ENCODE measurements at regions not wholly inside any gene's neighbourhood (a gene's known extent, or its start where the extent isn't known, plus 50 kb on each side); places are given as distances from the start of the nearest gene placed in this dataset.

DNA sequence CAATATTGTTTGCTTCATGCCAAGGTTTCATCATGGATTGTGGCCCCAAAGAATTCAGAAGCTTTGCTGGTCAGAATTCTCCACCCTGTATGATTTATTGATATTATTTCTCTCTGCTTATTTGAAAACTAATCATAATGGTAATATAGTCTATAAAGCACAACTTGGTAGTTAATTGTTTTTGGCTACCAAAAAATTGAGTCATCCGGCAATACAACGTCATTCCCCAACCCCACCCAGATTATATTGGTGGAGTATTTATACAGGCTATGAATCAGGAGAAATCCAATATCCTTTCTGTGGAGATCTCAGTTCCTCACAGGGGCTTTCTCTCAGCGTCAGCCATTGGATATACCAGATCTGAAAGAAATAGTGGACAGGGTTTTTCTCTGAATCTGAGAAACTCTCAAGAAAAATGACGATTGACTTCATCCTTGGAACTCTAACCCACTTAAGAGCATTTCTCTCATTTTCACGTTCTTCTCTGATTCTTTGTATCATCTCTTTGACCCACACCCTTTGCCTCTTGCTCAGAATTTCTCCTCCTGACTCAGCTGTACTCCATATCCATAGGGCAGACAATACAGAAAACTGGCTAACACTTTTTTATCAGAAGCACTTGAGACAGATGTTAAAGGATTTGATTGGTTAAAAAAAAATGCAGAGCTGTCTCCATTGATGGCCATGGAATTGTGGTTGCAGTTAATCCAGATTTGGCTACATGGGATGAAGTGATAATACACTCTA lies 1055.8 kb upstream of the CADM2 start:
- FAIRE-seq, result no peak

DNA sequence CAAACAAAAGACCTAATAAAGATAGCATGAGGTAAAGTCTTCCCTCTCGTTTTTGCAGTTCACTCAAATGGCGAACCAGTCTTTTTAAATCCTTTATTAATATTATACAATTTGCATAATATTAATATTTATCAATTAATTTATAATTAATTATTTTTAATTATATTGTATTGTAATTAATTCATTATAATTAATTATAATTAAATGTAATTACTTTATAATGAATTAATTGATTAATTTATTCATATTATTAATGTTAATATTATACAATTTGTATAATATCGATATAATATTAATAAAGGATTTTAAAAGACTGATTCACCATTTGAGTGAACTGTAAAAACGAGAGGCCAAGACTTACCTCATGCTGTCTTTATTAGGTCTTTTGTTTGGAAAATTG lies 1045.4 kb upstream of the CADM2 start:
- no peak for FAIRE-seq

DNA sequence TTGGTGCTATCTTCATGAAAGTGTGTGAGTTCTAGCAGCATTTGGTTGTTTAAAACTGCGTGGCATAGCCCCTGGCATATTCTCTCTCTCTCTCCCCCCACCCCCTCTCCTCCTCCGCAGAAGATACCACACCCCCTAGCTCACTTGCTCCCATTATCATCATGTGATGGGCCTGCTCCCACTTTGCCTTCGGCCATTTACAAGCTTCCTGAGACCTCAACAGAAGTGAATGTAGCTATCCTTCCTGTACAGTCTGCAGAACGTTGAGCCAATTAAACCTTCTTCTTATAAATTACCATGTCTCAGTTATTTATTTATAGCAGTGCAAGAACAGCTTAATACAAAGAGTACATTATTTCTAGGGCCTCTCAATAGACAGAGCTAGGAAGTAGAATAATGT lies 1032.5 kb upstream of the CADM2 start:
- no peak for FAIRE-seq

GRCh38 chr3:83928391-83928790 lies 1030.4 kb upstream of the CADM2 start:
- FAIRE-seq, result no peak

DNA sequence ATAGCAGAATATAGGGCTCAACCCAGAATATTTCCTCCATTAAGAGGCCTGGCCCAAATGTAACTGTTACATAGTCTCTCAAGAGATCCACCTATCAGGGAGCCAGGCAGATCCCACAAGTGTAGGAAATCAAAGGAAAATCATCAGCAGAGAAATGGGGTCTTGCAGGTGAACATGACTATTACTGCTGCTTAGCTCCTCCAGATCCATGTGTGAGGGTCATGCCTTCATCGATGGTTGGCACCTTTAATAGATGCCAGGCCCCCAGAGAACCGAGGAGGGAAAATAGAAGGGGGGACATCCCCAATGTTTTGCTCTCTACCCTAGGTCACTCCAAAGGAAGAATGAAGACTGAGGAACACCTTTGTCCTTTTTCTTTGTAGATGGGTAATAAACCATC lies 1029.9 kb upstream of the CADM2 start:
- FAIRE-seq, result no peak

DNA sequence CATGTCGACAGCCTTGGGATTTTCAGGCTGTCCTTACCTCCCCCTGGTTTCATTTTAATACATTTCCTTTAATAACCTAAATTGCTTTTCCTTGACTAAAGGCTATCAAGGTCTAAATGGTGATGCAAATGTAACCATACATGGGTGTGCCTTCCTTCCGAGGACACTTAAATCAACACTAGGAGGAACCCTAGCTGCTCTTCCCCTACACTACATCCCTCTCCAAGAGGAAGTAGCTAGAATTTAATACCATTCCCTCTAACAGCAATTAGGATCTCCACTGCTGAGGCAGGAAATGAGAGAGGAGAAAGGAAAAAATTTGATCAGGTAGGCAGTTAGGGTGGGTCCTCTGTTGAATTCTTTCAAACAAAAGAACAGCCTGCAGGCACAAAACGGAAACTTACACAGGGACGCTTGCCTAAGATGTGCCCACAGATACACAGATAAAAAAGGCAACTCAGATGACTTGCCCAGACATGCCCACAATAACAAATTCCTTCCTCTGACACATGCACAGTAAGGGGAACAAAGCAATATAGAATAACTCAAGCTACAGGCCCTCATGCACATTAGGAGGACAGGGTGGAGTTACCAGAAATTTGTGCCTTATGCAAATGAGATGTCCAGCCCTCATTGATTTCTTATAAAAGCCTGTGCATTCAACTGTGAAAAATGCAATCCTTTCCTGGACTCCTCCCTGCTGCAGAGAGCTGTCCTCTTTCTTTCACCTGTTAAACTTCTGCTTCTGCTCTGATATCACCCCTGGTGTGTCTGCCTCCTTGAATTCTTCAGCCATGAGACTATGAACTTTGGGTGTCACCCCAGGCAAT lies 1024.4 kb upstream of the CADM2 start:
- no peak for FAIRE-seq

- FAIRE-seq, result no peak
Measured at GRCh38 chr3:83938491-83938890, 1020.3 kb upstream of the CADM2 start.

DNA sequence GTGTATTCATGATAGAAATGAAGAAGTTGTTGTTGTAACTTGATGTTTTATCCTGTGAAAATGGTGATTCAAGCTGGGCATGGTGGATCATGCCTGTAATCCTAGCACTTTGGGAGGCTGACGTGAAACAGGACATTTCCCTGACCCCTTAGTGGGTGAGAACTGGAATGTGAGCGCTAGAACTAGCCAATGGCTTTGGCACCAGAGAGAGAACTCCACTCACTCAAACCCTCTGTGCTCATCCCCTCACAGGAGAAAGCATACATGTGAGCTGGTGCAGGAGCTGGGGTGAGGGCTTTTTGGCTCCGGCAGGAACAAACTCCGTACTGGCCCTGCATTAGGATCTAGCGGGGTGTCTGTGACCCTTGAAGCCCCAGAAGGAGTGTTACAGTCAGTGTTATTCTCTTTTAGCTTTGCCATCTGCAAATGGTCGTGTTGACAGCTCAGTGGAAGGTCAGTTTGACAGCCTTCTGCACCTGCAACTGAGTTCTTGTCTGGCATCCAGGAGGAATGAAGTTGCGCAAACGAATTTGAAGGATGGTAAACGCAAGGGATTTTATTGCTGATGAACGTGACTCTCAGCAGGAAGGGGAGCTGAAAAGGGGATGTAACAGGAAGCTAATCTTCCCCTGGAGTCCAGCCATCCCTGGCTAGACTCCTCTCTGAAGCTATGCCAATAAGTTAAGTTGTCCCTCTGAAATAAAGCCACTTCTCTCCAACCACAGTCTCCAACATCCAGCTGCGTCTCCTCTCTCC lies 1016.6 kb upstream of the CADM2 start:
- no peak for FAIRE-seq

DNA sequence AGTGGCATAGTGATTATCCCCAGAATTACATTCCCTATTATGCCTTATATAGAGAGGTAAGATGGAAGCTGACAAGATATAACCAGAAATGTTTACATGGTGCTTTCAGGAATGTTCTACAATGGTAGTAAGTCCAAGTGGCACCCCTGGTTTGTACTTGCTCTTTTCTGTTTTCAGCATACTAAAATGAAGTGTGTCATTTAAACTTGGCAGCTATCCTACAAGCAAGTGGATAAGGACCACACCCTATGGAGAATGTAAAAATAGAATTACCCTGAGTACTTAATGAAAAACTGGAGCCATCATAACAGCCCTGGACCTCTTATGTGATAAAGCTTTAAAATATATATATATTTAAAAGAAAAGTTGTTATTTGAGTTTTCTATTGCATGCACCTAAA lies 1012.7 kb upstream of the CADM2 start:
- FAIRE-seq, result no peak

GRCh38 chr3:83946554-83946953 lies 1012.2 kb upstream of the CADM2 start:
- FAIRE-seq, result no peak

DNA sequence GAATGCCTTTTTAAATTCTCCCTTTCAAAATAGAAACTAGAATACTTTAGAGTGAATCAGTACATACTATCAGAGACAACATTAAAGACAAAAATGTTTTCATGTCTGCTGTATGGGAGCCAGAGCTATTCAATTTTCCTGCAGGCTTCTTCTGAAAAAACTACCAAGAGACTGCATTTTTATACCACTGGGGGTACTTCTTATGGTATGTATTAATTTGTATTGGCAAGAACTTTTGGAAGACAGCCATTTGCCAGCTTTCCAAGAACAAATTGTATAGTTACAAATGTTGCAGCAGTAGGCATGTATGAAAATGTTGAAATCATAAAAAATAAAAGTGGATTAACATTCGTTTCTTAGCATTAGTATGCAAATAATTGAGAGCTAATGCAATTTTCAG lies 1010.0 kb upstream of the CADM2 start:
- FAIRE-seq, result no peak

DNA sequence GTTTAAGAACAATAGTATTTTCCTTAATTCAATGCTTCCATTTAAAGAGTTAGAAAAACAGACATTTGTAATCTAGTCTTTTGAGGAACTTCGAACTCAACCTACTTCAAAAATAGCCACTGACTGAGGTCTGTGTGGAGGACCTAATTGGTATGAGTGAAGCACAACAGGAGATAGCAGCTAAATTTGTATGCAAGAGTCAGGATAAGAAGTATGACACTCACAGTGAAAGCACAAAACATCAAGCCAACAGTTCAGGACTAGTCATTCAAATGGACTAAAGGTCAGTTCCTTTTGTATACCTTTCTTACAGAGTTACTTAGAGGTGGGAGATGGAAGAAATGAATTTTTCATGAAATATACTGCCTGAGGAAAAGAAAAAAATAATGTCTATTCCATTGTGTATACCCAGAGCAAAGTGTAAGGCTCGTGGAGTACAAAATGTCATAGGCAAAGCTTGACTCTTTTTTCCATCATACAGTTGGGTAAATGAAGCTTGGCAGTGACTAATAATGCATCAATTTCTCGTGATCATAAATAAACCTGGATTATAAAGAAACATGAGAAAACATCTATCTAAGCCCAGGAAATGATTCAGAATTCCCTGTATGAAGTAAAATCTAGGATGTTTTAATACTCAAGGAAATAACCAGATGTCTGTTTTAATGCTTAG lies 1005.2 kb upstream of the CADM2 start:
- FAIRE-seq, result no peak

DNA sequence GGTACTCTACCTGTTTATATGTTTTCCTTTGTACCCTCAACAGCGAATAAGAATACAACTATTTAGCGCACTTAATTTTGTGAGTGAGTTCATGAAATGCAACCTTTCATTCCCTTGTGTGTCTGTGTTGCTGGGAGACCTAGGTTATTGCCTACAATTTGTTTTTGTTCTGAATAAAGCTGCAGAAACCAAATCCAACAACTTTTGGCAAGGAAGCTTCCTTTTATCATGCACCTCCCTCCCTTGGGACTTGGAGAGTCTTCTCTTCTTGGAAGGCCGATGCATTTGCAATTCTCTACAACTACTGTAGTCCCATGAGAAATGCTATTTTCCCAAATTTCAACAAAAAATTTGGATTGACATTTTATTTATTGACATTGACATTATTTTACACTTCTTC lies 1002.4 kb upstream of the CADM2 start:
- no peak for FAIRE-seq

DNA sequence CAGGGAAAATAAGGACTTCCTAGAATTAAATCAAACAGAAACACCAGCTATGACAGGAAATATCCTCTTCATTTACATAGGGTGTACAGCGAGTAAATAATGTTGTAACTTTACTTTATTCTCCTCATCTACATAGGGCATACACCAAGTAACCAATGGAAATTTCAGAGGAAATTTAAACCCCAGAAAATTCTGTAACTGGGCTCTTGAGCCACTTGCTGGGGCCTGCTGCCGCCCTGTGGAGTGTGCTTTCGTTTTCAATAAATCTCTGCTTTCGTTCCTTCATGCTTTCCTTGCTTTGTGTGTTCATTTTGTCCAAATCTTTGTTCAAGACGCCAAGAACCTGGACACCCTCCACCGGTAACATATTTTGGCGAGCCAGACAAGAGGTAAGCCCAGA lies 990.4 kb upstream of the CADM2 start:
- no peak for FAIRE-seq

- no peak for FAIRE-seq
Measured at GRCh38 chr3:83971666-83972065, 987.1 kb upstream of the CADM2 start.

DNA sequence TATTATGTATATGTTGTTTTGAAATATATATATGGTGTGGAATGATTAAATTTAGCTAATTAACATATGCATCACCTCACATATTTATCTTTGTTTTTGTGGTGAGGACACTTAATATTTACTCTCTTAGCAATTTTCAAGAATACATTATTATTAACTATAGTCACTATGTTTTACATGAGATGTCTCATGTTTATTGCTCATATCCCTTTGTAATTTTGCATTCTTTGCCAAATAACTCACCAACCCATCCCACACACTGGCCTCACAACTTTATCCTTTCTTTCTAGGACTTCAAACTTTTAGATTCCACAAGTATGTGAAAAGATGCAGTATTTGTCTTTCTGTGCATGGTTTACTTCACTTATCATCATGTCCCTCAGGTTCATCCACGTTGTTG lies 950.2 kb upstream of the CADM2 start:
- no peak for FAIRE-seq

- FAIRE-seq, result no peak
Measured at GRCh38 chr3:84023842-84024241, 934.9 kb upstream of the CADM2 start.

DNA sequence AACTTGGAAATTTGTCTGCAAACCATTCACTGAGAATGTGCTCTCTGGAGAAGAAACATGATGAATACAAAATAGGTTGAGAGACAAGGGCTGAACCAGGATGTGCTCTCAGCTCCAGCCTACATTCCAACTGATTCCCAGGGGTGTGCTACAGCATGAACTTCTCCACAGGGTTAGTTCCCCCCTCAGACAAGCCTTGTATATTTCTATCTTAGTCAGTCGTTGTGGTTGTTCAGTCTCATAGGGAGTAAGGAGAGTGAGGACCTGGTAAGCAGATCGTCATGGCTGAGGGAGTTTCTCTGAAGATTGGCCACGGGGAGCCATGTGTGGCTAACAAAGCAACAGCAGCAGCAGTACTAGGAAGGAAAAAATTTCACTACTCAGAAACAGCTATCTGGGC lies 919.7 kb upstream of the CADM2 start:
- no peak for FAIRE-seq

GRCh38 chr3:84042399-84043106 lies 916.2 kb upstream of the CADM2 start:
- FAIRE-seq, result no peak

DNA sequence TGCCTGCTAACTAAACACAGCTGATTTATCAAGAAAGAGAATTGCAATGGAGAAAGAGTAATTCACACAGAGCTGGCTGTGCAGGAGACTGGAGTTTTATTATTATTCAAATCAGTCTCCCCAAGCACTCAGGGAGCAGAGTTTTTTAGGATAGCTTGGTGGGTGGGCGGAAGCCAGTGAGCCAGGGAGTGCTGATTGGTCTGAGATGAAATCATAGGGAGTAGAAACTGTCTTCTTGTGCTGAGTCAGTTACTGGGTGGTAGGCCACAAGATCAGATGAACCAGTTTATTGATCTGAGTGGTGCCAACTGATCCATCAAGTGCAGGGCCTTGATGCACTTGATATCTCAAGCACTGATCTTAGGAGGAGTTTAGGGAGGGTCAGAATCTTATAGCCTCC lies 891.9 kb upstream of the CADM2 start:
- FAIRE-seq, result no peak

DNA sequence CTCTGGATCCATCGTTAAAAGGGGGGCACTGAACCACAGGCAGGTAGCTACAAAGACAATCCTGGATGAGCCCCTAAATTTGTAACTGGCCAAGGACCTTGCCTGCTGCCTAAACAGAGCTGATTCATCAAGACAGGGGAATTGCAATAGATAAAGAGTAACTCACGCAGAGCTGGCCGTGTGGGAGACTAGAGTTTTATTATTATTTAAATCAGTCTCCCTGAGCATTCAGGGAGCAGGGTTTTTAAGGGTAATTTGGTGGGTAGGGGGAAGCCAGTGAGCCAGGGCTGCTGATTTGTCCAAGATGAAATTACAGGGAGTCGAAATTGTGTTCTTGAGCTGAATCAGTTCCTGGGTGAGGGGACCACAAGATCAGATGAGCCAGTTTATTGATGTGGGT lies 885.1 kb upstream of the CADM2 start:
- FAIRE-seq, result no peak

- no peak for FAIRE-seq
Measured at GRCh38 chr3:84074767-84075166, 884.0 kb upstream of the CADM2 start.

- FAIRE-seq, result no peak
Measured at GRCh38 chr3:84077479-84077878, 881.3 kb upstream of the CADM2 start.

Data from islet of Langerhans (tissue), 1 donor.